Renal cortex interstitium (tissue), 11 donors: ENCODE measurements at regions not wholly inside any gene's neighbourhood (a gene's known extent, or its start where the extent isn't known, plus 50 kb on each side); places are given as distances from the start of the nearest gene placed in this dataset.

Source experiments
- DNase-seq, 11 donors: peaks; one replicate each; pipeline ENCODE4 v3.0.0-alpha.2; 2013; ENCODE audit warnings: low read depth in 9 of 11, low spot score in 4 of 11; ENCODE audit errors: extremely low read depth in 1 of 11

DNA sequence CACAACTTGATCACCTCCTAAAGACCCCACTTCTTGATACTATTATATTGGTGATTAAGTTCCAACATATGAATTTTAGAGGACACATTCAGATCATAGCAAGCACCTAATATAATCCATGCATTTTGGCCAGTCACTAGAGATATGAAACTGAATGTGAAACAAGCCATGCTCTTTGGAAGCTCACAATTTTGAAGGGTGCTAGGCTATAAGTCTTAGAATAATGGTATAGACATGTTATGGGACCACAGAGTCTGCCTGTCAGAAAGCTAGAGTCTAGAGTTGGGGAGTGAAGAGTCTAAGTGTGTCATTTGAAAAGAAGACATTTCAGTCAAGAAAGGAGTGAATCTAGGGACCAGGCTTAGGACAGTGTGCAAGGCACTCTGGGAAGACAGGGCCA, 186.4 kb upstream of the SLC24A5 start:
- DNase-seq = no peak

DNA sequence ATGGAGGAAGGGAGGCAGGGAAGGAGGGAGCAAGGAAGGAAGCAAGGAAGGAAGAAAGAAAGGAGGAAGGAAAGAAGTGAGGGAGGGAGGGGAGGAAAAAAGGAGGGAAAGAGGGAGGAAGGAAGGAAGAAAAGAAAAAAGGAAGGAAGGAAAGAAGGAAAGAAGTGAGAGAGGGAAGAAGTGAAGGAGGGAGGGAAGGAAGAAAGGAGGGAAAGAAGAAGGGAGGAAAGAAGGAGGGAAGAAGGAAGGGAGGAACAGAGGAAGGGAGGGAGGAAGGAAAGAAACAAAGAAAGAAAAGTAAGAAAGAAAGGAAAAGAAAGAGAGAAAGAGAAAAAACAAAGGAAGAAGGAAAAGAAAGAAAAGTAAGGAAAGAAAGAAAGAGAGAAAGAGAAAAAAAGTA, 183.0 kb upstream of the SLC24A5 start:
- no peak for DNase-seq

DNA sequence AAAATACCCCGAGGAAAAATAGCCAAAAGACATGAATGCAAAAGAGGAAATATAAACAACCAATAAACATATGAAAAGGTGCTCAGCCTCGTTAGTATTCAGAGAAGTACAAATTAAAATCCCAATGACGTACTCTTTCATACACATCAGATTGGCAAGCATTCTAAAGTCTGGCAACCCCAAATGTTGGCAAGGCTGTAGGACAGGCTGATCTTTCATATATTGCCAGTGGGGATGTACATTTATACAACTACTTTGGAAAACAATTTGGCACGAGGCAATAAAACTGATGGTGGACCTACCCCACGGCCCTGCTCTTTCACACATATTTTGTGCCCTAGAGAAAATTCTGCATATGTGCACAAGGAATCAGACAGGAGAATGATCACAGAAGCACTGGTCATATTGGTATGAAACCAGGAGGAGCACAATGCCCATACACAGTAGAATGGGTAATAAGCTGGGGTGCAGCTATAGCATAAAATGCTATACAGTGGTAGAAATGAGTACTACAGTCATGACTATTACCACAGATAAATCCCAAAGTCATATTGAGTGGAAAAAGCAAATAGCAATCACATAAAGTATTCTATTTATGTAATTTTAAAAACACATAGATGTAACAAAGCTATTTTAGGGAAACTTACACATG, 176.0 kb upstream of the SLC24A5 start:
- DNase-seq = no peak

DNA sequence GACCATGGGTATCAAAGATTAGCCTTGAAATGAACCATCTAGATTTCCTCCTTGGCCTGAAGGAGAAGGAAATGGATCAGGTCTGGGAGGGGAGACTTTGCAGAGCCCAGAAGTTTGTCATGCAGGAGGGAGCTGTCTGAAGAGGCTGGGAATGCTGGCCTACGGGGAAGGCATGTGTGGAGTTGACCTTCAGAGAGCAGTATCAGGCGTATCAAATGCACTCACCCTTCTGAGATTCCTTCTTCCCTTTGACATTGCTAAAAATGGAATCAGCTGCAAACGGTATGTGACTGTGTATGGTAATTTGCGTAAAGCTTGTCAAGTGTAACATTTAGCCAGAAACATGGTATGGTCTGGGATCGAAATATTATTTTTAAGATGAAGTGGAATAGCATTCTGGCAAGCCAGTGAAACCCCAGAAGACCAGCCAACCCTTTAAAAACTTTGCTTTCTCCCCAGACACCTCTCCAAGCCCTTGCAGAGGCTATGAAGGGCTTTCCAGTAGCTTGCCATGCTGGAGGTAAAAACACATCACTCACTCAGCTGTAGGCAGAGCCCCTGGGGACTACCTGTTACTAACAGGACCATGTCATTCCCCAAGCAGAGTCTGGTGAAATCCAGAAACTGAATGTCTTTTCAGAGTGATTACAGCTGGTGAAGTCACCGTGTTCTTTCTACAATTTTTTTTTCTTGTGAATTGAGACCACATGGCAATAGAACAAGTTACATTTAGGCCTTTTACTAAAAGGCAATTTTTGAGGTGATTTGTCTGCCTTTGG, 174.7 kb upstream of the SLC24A5 start:
- no peak for DNase-seq

DNA sequence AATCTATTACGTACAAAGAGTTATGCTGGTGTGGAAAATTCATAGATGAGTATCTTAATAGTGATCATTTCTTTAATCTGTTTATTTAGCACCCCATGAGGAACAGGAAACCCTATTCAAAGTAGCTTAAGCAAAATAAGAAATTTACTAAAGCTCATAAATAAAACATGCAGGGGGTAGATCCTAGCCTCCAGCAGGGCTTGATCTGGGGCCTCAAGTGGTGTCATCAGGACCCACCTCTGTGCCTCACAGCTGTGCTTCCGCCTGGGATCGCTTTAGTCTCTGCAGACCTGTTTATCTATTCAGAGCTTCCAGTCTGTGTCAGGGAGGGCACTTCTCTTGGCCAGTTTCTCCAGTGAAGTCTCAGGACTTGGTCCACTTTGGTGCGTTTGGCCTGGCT, 171.0 kb upstream of the SLC24A5 start:
- no peak for DNase-seq

DNA sequence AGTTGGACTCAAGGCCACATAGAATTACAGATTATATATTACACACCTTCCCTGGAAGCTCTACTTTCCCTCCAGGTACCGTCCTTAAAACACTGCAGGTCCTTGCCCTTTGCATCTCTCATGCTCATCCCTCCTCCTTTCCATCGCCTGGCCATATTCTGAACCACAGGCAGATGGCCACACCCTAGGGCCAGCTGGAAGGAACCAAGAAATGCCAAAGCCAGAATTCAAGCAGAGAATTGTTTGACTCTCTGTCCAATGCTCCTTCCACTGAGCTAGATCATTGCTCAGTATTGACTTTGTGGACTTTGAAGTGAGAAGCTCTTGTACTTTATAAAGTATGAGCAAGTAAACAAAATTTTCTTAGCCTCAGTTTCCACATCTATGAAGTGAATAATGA, 170.3 kb upstream of the SLC24A5 start:
- no peak for DNase-seq

DNA sequence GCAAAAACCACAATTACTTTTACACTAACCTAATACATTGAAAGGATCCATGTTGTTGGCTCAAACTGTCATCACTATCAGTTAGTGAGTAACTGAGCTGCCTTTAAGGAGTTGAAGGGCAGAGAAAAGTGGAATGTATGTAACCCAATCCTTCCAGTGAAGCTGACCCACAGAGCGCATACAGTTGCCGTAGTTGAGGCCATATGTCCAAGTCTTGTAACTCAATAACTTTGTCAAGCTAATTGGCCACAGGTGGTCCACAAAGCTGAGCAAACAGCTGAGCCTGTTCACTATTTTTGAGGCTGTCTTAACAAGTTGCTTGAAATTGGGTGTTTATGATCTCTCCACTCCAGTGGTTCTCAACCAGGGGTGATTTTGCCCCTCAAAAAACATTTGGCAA, 169.0 kb upstream of the SLC24A5 start:
- DNase-seq = no peak

DNA sequence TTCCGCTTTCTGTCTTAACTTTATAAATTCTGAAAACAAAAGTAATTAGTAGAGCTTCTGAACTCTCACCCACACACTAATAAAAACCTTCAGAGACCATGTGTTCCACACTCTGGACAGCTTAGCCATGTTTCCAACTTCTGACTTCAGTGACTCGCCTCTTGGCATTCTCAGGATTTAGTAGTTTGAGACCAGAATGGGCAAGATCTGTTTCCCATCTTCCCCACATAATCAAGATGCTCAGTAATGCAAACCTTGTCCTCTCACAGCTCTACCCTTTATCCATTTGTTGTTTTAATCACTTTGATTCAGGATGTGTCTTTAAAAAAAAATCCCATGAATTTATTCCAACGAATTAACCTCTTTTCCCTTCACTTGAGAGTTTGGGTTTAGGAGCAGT, 166.6 kb upstream of the SLC24A5 start:
- no peak for DNase-seq

DNA sequence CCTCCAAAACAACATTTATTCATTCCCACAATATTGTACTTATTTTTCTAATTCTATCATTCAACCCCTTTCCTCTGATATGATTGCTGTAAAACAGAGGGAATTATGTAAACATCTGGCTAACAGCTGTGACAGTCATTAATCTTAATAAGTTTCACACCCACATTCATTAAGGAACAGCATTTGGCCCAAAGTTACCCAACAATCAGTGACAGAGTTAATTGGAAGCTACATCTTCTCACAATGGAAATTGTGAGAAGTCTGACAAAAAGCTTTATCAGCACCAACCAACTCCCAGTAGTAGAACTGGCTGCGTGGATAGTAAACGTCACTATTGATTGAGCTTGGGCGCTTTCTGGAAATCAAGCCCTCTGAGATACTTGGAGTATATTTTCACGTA, 165.8 kb upstream of the SLC24A5 start:
- DNase-seq = no peak

DNA sequence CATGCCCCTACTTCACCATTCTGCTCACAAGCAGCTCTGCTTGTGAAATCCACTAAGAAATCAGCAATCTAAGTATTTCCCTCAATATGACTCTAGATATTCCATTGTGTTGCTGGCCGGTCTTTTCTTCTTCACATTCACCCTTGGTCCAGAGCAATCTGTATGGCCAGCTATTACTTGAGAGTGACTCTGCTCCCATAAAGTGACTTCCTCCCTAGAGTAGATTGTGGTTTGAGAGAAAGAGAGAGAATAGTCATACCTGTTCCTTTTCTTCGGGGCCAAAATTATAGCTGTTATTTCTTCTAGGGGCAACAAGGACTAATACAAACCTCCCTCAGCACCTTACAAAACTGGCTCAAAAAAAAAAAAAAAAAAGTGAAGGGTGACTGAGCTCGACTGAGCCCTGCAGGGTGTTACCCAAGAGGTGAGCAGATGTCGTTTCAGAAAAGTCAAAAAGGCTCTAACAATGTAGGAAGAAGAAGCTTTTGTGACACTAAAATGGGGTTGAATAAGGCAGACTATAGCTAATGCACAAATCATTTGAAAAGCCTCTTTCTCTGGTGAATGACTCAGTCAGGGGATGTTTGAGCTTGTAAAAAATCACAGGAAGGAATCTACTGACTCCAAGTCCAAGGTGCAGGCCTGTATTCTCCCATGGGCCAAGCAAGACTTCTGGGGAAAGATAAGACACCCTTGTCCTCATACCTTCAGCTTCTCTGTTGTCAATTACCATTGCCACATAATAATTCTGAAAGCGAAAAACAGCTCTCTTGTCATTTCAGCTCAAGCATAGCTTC, 161.0 kb upstream of the SLC24A5 start:
- DNase-seq = no peak

DNA sequence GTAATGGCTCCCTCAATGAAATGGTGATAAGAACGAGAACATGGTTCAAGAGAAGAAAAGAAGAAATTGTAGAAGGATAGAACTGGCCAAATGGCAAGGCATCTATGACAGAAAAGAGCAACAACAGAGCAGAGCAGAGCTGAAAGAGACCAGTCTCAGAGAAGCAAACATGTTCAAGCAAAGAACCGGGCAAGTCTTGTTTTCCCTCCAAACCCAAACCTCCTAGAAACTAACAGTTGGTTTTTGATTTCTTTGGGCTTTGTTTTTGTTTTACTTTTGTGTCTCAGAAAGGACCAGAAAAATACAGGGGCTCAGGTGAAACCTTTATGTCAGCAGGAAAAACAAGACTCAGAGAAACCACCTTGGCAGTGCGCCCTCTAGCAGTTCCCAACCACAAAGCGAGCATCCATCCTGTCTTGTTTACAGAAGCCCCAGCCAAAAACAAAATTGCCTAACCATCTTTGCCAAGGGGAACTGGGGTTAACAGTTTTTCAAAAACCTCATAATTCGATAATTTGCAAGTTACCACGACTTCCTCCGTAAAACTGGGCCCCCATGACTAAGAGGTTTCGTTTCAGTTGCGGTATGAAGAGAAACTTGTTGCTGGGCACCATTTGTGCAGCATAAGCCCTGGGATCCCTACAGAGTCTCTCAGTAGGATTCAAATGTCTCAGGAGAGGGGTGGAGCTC, 159.2 kb upstream of the SLC24A5 start:
- no peak for DNase-seq

DNA sequence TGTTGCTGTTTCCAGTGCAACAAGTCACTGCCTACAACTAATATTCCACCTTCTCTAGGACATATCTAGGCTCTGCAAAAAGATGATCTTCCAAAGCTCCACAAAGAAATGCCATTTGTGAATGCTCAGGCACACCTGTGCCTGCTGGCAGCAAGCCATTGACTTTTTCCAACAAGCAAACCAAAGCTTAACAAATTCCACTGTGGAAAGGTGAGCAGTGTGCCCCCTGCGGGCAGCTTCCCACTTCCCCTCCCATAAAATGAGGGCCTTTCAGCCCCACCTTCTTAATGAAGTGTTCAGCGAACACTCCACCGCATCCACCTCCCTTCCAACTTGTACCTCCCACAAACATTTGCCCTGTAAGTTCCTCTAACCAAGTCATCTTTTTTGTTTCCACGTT, 157.5 kb upstream of the SLC24A5 start:
- no peak for DNase-seq

DNA sequence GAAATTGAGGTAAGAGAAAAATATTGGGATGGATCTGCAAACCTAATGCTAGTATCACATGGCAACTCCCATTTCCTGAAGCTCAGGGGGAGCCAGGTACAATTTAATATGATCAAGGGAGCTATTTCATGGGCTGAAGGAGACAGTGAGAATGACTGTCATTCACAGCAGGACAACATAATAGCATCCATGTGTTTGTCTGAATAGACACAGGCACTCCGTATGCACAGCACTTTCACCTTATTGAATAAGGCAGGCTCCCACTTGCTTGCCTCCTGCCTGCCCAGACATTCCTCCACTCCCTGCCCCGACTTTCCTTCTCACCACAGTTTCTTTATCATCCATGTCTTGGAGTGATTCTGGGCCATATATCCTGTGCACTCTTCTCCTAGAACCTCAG, 156.6 kb upstream of the SLC24A5 start:
- no peak for DNase-seq

DNA sequence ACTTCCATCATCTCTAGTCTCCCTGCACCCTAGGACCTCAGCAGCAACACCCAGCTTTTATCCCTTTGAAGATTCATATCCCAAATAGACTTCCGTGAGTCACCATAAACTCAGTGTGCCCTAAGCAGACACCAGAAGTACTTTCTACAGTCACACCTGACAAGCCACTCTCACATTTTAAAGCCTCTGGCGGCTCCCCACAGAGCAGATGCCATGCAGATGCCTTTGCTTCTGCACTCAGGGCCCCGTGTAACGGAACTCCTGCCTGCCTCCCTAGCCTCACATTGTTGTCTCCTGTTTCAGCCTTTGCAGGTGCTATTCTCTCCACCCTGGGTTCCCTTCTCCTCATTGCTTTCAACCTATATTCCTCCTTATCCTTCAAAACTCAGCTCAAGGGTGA, 155.5 kb upstream of the SLC24A5 start:
- no peak for DNase-seq

DNA sequence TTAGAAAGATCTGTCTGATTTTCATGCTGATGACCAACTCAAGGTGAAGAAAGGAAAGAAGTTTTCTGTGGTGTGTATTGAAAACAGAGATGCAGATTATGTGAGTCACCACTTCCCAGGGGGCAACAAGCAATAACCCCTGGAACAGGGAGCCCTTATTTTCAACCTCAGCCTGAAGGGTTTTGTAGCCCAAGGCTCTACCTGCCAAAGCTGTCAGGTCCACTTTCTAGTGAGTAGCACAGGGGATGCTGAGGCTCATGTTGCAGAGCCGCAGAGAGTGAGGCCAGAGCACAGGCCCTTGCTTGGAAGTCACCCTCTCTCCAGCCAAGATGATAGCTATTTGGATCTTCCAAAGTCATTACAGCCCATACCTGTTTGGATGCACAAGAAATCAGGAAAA, 152.2 kb upstream of the SLC24A5 start:
- no peak for DNase-seq

DNA sequence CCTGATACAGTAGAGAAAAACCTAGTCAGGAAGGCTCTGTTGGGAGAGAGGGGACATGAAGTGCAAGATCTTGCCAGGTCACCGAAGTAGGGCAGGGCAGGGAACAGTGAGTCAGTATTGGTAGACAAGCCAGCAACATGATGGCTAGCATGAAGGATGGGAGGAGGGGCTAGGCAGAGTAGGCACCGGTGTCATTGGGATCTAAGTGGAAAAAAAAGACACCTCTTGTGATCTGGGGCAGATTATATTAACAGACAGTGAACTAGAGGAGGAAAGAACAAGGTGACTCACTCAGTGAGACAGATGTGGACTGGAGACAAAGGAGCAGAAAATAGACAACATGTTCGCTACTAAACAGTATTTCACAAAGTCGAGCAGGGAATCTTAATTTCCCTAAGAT, 149.2 kb upstream of the SLC24A5 start:
- DNase-seq = no peak

DNA sequence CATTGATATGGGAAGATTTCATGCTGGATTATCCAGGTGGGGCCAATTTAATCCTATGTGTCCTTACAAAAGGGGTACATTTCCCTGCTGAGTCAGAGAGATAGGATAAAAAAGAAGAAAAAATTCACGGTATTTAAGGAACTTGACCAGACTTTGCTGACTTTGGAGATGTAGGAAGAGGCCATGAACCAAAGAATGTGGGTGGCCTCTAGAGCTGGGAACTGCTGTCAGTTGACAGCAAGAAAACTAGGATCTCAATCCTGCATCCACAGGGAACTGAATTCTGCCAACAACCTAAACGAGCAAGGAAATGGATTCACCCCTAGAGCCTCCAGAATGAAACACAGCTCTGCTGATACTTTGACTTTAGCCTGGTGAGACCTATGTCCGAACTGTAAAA, 148.1 kb upstream of the SLC24A5 start:
- DNase-seq = no peak

DNA sequence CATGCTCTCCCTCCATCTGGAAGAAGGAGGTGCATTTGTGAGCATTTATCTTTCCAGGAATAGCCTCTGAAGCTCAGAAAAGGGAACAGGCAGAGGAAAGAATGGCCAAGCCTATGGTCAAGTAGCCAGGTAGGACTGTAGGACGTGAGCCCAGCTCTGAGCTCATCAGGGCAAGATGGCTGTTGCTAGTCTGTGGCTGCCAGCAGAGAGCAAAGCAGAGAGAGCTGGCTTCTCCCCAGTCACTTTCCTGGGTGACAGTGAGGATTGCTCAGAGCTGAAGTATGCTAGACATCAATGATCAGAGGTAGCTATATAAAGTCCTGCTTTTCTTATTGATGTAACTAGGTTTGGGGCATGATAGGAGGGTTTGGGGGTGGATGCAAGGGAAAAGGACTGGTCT, 146.1 kb upstream of the SLC24A5 start:
- DNase-seq = no peak

DNA sequence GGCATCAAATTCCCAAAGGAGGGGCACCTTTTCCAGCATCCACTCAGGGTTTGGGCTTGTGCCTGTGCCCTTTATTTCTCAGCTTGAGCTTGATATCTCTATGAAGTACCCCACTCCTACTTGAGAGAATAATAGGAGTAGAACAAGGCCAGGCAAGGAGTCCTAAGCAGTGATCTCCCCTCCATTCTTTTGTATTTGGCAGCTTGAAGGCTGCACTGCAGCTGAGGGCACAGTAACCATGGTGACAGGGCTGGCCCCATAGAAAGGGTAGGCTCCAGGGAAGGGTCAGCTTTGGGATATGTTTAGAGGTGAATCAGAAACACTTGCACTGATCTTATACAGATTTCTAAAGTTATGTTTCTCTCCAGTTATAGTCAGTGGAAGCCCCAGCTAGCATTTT, 145.4 kb upstream of the SLC24A5 start:
- DNase-seq = no peak

DNA sequence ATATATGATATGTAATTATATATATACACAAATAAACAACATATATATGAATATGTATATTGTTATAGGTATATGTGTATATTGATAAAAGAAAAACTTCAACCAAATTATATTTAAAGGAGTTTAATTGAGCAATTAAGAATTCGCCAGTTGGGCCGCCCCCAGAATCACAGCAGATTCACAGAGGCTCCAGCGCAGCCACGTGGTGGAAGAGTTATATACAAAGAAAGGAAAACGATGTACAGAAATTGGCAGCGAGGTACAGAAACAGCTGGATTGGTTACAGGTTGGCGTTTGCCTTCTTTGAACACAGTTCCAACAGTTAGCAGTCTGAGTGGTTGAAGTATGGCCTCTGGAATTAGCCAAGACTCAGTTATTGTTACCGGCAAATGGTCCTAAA, 137.3 kb upstream of the SLC24A5 start:
- DNase-seq = no peak
